ENCODE measurements at regions not wholly inside any gene's neighbourhood (a gene's known extent, or its start where the extent isn't known, plus 50 kb on each side); places are given as distances from the start of the nearest gene placed in this dataset.

DNA sequence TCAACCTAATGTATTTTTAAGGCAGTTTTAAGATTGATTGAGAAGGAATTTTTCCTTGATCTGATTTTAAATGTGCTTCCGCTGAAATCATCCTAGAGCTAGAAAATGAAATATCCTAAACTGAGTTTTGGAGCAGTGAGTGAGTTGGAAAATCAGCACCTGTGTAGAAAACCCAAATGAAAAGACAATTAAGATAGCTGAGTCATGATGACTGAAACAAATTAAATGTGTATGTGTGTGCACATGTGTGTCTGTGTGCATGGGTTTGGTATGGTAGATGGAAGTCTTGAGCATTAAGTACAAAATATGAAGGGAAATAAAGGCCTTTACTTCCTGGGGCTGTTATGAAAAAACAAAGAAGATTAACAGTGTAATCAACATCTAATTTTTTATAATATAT is 394.6 kb upstream of the MAP2 start:
- intact Hi-C loops (cut with DNase I; ENCODE audit: low total_unique reads): no loop called here
- Histone ChIP-seq H3K27me3 (no peaks in the 10 kb centered on the region), H3K4me3 (no peak overlapping the region), H3K4me1 (no peaks in the 10 kb centered on the region), H3K27ac (no peak overlapping the region), H3K36me3 (no peaks in the 10 kb centered on the region), H3K9me3 (no peaks in the 10 kb centered on the region)
- DNase-seq: no peak
- TF ChIP-seq, protein P1, sequence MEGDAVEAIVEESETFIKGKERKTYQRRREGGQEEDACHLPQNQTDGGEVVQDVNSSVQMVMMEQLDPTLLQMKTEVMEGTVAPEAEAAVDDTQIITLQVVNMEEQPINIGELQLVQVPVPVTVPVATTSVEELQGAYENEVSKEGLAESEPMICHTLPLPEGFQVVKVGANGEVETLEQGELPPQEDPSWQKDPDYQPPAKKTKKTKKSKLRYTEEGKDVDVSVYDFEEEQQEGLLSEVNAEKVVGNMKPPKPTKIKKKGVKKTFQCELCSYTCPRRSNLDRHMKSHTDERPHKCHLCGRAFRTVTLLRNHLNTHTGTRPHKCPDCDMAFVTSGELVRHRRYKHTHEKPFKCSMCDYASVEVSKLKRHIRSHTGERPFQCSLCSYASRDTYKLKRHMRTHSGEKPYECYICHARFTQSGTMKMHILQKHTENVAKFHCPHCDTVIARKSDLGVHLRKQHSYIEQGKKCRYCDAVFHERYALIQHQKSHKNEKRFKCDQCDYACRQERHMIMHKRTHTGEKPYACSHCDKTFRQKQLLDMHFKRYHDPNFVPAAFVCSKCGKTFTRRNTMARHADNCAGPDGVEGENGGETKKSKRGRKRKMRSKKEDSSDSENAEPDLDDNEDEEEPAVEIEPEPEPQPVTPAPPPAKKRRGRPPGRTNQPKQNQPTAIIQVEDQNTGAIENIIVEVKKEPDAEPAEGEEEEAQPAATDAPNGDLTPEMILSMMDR (IDR thresholded peaks at IDR 0.05): no peak

DNA sequence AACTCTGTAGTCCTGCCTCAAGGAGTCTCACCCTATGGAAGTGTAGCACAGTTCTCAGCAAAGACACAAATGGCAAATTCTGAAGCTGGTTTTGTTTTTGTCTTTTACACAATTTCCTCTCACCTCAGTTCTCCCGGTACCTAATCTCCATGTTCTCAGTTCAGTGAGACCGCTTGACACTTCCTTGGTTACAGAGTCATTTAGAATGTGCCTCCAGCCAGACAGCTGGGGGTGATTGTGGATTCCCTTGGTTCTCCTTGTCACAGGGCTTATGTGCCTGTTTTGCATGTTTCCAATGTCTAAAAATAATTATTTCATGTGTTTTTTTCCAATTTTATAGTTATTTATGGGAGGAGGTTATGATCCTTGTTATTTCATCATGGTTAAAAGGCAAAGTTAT is 379.5 kb upstream of the MAP2 start:
- H3K27ac ChIP-seq: no peak overlapping the region
- TF ChIP-seq, protein P1 (IDR thresholded peaks at IDR 0.05): no peak

DNA sequence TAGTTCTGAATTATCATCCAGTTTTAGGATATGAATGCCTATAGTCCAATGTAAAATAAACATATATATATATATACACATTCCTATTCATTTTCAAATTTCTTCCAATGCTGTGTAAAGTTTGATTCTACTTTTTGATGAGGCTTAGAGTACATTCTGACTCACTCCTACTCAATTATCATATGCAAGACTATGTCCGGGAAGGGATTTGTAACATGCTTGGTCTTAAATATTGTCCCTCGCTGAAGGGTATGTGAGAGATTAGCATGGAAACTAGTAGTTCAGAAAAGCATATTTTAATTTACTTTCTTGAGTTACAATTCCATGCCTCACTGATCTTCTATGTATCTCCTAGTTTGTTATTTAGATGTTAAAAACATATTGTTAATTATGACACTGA is 377.7 kb upstream of the MAP2 start:
- no peak for DNase-seq
- intact Hi-C loops (cut with DNase I; ENCODE audit: low total_unique reads): no loop called here
- no peaks in the 10 kb centered on the region for H3K4me1 ChIP-seq

More for the DNA sequence above, 379.5 kb upstream of the MAP2 start:
- Histone ChIP-seq H3K27me3 (no peaks in the 10 kb centered on the region), H3K4me1 (no peaks in the 10 kb centered on the region), H3K36me3 (no peaks in the 10 kb centered on the region), H3K4me3 (no peak overlapping the region), H3K9me3 (no peaks in the 10 kb centered on the region)
- intact Hi-C loops (cut with DNase I; ENCODE audit: low total_unique reads): no loop called here
- DNase-seq: no peak

DNA sequence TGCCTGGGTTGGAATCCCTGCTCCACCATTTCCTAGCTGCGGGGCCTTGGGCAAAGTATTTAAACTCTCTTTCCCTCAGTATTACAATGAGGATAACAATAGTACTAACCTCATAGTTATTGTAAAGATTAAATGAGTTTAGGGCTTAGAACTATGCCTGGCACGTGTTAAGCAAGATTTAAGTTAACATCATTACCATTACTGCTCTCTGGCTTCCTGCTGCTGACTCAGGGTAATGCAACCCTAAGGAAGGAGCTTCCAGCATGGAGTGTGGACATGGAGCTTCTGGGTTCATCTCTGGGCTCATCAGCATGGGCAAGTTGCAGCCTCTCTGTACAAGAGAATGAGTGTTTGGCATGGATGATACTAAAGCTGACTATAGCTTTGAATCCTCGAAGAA is 374.2 kb upstream of the MAP2 start:
- Histone ChIP-seq H3K36me3 (no peaks in the 10 kb centered on the region), H3K9me3 (no peaks in the 10 kb centered on the region), H3K27ac (no peak overlapping the region), H3K4me1 (no peaks in the 10 kb centered on the region), H3K4me3 (no peak overlapping the region), H3K27me3 (no peaks in the 10 kb centered on the region)
- intact Hi-C loops (cut with DNase I; ENCODE audit: low total_unique reads): no loop called here
- TF ChIP-seq, protein P1 (IDR thresholded peaks at IDR 0.05): no peak
- DNase-seq: no peak

More for the DNA sequence above, 377.7 kb upstream of the MAP2 start:
- Histone ChIP-seq H3K27me3 (no peaks in the 10 kb centered on the region), H3K4me3 (no peak overlapping the region), H3K27ac (no peak overlapping the region), H3K9me3 (no peaks in the 10 kb centered on the region), H3K36me3 (no peaks in the 10 kb centered on the region)
- TF ChIP-seq, protein P1 (IDR thresholded peaks at IDR 0.05): no peak

DNA sequence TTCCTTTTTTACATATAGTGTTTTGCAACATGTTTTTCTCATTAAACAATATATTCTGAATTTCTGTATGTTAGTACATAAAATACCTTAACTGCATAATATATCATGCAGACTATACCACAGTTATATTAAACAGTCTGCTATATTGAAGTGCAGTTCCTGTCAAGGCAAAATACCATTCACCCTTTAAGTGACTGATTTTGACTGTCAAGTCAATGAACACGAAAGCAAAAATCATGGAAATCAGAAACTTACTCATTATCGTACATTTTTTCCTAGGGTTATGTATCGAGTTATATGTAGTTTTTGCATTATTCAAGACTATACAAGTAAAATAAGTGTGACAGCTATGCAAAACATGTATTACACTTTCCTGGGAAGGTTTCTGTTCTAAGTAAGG is 361.6 kb upstream of the MAP2 start:
- Histone ChIP-seq H3K9me3 (no peaks in the 10 kb centered on the region), H3K4me1 (no peaks in the 10 kb centered on the region), H3K4me3 (no peak overlapping the region), H3K27ac (no peak overlapping the region), H3K36me3 (no peaks in the 10 kb centered on the region), H3K27me3 (no peaks in the 10 kb centered on the region)
- TF ChIP-seq, protein P1 (IDR thresholded peaks at IDR 0.05): no peak
- intact Hi-C loops (cut with DNase I; ENCODE audit: low total_unique reads): no loop called here
- no peak for DNase-seq

DNA sequence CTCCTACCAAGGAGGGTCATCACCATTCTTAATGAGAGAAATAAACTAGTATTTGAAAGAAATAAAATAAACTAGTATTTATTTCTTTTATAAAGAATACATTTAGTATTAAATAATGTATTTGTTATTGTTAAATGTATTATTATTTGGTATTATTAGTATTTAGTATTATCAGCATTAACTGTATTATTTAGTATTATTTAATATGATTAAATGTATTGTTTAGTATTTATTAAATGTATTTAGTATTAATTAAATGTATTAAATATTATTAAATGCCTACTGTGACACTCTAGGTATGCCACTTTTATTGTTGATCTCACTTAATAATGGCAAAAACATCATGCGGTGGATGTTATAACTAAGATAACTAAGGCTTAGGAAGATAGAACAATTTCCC is 353.6 kb upstream of the MAP2 start:
- no peak for DNase-seq
- intact Hi-C loops (cut with DNase I; ENCODE audit: low total_unique reads): no loop called here

More for the DNA sequence above, 353.6 kb upstream of the MAP2 start:
- Histone ChIP-seq H3K27ac (no peak overlapping the region), H3K4me3 (no peak overlapping the region), H3K27me3 (no peaks in the 10 kb centered on the region), H3K36me3 (no peaks in the 10 kb centered on the region), H3K4me1 (no peaks in the 10 kb centered on the region), H3K9me3 (no peaks in the 10 kb centered on the region)
- TF ChIP-seq, protein P1 (IDR thresholded peaks at IDR 0.05): no peak

Data from tibial artery (tissue), 4 donors.